Medulla oblongata (tissue), 1 donor: ENCODE measurements at regions not wholly inside any gene's neighbourhood (a gene's known extent, or its start where the extent isn't known, plus 50 kb on each side); places are given as distances from the start of the nearest gene placed in this dataset.
"Not testable (repeated sequence)": the region's sequence is repeated elsewhere in the genome, so short reads cannot be mapped to it uniquely, and the experiment has no call there.

ENCODE experiments used
- DNase-seq: peaks from one replicate; pipeline ENCODE4 v3.0.0-alpha.2; 2015; ENCODE audit errors: extremely low spot score

GRCh38 chr11:3444420-3444744, 65.4 kb upstream of the ZNF195 start:
- not testable (repeated sequence) for DNase-seq

GRCh38 chr11:3443700-3444419, 64.9 kb upstream of the ZNF195 start:
- DNase-seq: not testable (repeated sequence)

- DNase-seq: not testable (repeated sequence)
Measured at GRCh38 chr11:3437441-3437840, 58.5 kb upstream of the ZNF195 start.

- DNase-seq: no peak
Measured at GRCh38 chr11:3434976-3435375, 56.0 kb upstream of the ZNF195 start.

- not testable (repeated sequence) for DNase-seq
Measured at GRCh38 chr11:3429191-3429590, 50.2 kb upstream of the ZNF195 start.
